Choroid plexus epithelial cell (primary cell): ENCODE measurements at regions not wholly inside any gene's neighbourhood (a gene's known extent, or its start where the extent isn't known, plus 50 kb on each side); places are given as distances from the start of the nearest gene placed in this dataset.

Source experiments
- DNase-seq: peaks from one replicate; pipeline ENCODE4 v3.0.0-alpha.2; 2010; ENCODE audit warnings: low read depth
- H3K4me3 ChIP-seq: 2 replicates; pipeline ENCODE4 v1.5.1; 2011; ENCODE audit warnings: low read depth, mild to moderate bottlenecking, control low read depth, low read length, moderate library complexity
- TF ChIP-seq, protein P1 (sequence below): conservative IDR thresholded peaks from 2 replicates; pipeline ENCODE4 v1.5.1; 2011; ENCODE audit warnings: low read depth, mild to moderate bottlenecking, control low read depth, inconsistent platforms, low read length, moderate library complexity

DNA sequence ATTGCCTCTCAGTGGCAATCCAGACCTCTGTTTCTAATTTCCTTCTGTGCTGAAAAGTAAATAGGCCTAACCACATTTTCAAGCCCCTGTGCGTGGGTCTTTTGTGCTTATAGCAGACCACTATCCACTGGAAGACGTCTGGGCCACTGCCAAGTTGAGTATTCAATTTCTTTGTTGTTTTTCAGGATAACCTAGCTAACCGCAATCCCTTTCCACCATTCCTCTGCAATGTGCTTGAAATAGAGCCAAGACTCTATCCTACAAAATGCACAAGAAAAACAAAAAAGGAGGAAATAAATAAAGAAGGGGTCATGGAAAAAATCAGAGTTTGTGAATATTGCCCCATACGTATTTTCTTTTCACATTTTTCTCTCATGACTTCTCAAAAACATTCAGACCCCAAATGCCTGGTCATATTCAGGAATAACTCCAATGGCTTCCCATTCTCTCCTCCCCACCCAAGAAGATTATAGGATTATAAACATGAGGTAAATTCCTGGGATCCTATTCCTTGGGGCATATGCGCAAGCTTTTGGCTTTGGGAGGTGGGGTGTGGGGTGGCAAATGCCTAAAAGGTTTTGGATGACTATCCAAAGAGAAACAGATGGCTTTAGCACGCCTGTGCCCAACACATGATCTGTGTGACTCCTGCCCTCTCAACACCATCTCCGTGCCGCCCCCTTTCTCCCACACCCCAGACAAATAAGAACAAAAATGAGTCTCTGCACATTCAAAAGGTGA, 217.9 kb upstream of the THBS1 start:
- no peak overlapping the region for H3K4me3 ChIP-seq
- DNase-seq = peak; percentile 95
- TF ChIP-seq, protein P1, sequence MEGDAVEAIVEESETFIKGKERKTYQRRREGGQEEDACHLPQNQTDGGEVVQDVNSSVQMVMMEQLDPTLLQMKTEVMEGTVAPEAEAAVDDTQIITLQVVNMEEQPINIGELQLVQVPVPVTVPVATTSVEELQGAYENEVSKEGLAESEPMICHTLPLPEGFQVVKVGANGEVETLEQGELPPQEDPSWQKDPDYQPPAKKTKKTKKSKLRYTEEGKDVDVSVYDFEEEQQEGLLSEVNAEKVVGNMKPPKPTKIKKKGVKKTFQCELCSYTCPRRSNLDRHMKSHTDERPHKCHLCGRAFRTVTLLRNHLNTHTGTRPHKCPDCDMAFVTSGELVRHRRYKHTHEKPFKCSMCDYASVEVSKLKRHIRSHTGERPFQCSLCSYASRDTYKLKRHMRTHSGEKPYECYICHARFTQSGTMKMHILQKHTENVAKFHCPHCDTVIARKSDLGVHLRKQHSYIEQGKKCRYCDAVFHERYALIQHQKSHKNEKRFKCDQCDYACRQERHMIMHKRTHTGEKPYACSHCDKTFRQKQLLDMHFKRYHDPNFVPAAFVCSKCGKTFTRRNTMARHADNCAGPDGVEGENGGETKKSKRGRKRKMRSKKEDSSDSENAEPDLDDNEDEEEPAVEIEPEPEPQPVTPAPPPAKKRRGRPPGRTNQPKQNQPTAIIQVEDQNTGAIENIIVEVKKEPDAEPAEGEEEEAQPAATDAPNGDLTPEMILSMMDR = no peak

DNA sequence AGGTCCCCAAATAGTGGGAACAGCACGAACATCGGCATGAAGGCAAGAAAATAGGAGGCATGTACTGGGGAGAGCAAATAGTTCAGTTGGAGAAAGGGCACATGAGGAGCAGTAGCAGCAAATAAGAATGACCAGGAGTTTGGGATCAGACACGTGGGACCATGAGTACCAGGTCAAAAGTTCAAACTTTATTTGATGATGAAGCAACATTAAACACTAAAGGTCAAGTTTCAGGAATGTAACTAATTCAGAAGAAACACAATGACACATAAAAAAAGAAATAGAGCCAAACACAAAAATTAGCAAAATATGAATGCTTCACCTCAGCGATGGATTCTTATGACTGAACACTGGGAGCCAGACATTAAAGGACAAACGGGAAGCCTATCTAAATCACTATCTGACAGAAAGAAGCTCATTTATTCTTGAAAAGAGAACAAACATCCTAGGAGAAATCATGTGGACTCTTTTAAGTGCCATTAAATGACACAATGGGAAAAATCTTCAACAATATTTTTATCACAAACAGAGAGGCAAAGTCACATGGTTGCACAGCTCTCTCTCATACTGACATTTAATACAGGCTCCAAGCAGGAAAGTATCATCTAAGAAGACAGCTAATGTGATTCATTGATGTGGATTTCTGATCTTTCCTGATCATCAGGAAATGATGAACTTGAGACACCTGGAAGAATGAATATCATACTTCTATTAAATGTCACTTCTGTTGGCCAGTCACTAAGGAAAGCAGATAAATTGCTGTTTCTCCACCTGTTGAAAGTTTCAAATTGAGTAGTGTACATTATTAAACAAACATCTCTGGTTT, 216.9 kb upstream of the THBS1 start:
- DNase-seq = peak; percentile 76
- TF ChIP-seq, protein P1 = no peak
- no peak overlapping the region for H3K4me3 ChIP-seq

GRCh38 chr15:39364721-39365120, 216.2 kb upstream of the THBS1 start:
- TF ChIP-seq, protein P1 = no peak
- no peak for DNase-seq
- H3K4me3 ChIP-seq = no peak overlapping the region

GRCh38 chr15:39365161-39365560, 215.7 kb upstream of the THBS1 start:
- DNase-seq = no peak
- H3K4me3 ChIP-seq = no peak overlapping the region
- TF ChIP-seq, protein P1 = no peak

- no peak for DNase-seq
- H3K4me3 ChIP-seq = no peak overlapping the region
- TF ChIP-seq, protein P1 = no peak
Measured at GRCh38 chr15:39365873-39366272, 215.0 kb upstream of the THBS1 start.

DNA sequence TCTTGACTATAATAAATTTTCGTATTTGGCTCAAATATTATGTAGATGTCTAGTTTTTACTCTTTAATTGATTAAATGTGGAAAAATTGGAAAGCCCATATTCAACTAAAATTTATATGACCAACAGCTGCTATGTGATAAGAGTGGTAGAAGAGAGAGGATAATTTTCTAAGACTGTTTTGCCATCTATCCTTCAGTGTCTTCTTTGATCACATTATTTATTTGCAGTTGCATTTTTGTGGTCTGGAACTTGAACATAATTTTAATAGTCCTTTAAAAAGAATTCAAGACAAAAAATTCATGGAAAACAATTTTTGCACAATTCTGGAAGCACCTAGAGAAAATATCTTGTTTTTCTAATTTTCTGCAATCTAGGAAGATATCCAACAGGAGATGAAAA, 213.3 kb upstream of the THBS1 start:
- DNase-seq = no peak
- TF ChIP-seq, protein P1 = no peak
- H3K4me3 ChIP-seq = no peak overlapping the region

GRCh38 chr15:39369768-39370167, 211.1 kb upstream of the THBS1 start:
- no peak overlapping the region for H3K4me3 ChIP-seq
- TF ChIP-seq, protein P1 = no peak
- DNase-seq = no peak
